CD14-positive monocyte (primary cell): ENCODE measurements at regions not wholly inside any gene's neighbourhood (a gene's known extent, or its start where the extent isn't known, plus 50 kb on each side); places are given as distances from the start of the nearest gene placed in this dataset.

Experiments used
- DNase-seq, 3 donors: peaks; one replicate each; pipeline ENCODE4 v3.0.0-alpha.2; 2011 to 2022
- H2AFZ ChIP-seq: 2 replicates; pipeline ENCODE4 v1.6.0; 2012; ENCODE audit warnings: mild to moderate bottlenecking, low read depth, low read length, inconsistent platforms; ENCODE audit not compliant: insufficient read depth, poor library complexity, severe bottlenecking
- H3K27ac ChIP-seq, 2 donors: 1 replicate in 1 of 2; 2 replicates in 1 of 2; pipeline ENCODE4 v1.5.1; 2012 to 2013; ENCODE audit warnings: low read length in 2 of 2, control low read depth in 1 of 2, inconsistent platforms in 1 of 2, low read depth in 1 of 2, mild to moderate bottlenecking in 1 of 2
- H3K27me3 ChIP-seq, 2 donors: one replicate each; pipeline versions ENCODE4 v1.6.0 to v1.6.1; 2011 to 2013; ENCODE audit warnings: low read length in 2 of 2; ENCODE audit not compliant: control insufficient read depth in 2 of 2, insufficient read depth in 2 of 2
- H3K36me3 ChIP-seq, 2 donors: replicated peaks in 1 of 2; 1 replicate in 1 of 2; 2 replicates in 1 of 2; pipeline versions ENCODE4 v1.5.1 to v1.6.1; 2012 to 2013; ENCODE audit warnings: low read length in 2 of 2, control low read depth in 1 of 2, inconsistent platforms in 1 of 2, mild to moderate bottlenecking in 1 of 2; ENCODE audit not compliant: insufficient read depth in 2 of 2, control insufficient read depth in 1 of 2
- H3K4me1 ChIP-seq, 2 donors: 1 replicate in 1 of 2; 2 replicates in 1 of 2; pipeline versions ENCODE4 v1.5.1 to v1.6.1; 2012 to 2013; ENCODE audit warnings: low read length in 2 of 2, control low read depth in 1 of 2, inconsistent platforms in 1 of 2, mild to moderate bottlenecking in 1 of 2, moderate library complexity in 1 of 2; ENCODE audit not compliant: insufficient read depth in 2 of 2, control insufficient read depth in 1 of 2
- H3K4me2 ChIP-seq: replicated peaks from 2 replicates; pipeline ENCODE3; 2012; ENCODE audit warnings: low read length, moderate library complexity, mild to moderate bottlenecking; ENCODE audit not compliant: poor library complexity, severe bottlenecking; ENCODE audit errors: extremely low read depth
- H3K4me3 ChIP-seq, 3 experiments: fragments of 200-600 bp in 1 of 3; sonication (generic) in 1 of 3; replicated peaks in 1 of 3; 1 replicate in 2 of 3; 2 replicates in 1 of 3; pipeline ENCODE4 v1.5.1; 2011 to 2013; ENCODE audit warnings: low read length in 3 of 3, mild to moderate bottlenecking in 3 of 3, control low read depth in 2 of 3, low read depth in 2 of 3, inconsistent platforms in 1 of 3, moderate library complexity in 1 of 3
- H3K79me2 ChIP-seq: 2 replicates; pipeline ENCODE4 v1.6.0; 2012; ENCODE audit warnings: mild to moderate bottlenecking, control low read depth, inconsistent platforms, low read length, moderate library complexity; ENCODE audit not compliant: insufficient read depth
- H3K9ac ChIP-seq: 2 replicates; pipeline ENCODE4 v1.6.0; 2017; ENCODE audit warnings: low read length, mild to moderate bottlenecking; ENCODE audit not compliant: insufficient read depth, poor library complexity, severe bottlenecking
- H3K9me3 ChIP-seq, 2 donors: replicated peaks in 1 of 2; 1 replicate in 1 of 2; 2 replicates in 1 of 2; pipeline versions ENCODE4 v1.5.1 to v1.6.1; 2012 to 2013; ENCODE audit warnings: low read length in 2 of 2, control low read depth in 1 of 2; ENCODE audit not compliant: control insufficient read depth in 1 of 2, insufficient read depth in 1 of 2
- H4K20me1 ChIP-seq: 2 replicates; pipeline ENCODE4 v1.6.0; 2012; ENCODE audit warnings: mild to moderate bottlenecking, low read length, control low read depth, moderate library complexity; ENCODE audit not compliant: insufficient read depth
- H3K27ac Mint-ChIP-seq, 7 donors: one replicate each; pipeline ENCODE4 v1.8.0; 2020; ENCODE audit warnings: mild to moderate bottlenecking in 7 of 7, mixed read lengths in 7 of 7, moderate library complexity in 6 of 7, inconsistent platforms in 2 of 7
- H3K27me3 Mint-ChIP-seq, 3 donors: one replicate each; pipeline ENCODE4 v1.8.0; 2021 to 2022; ENCODE audit warnings: low read depth in 3 of 3, mild to moderate bottlenecking in 3 of 3, mixed read lengths in 3 of 3, moderate library complexity in 3 of 3, inconsistent platforms in 1 of 3
- H3K36me3 Mint-ChIP-seq, 2 donors: one replicate each; pipeline ENCODE4 v1.8.0; 2020; ENCODE audit warnings: mixed read lengths in 2 of 2, inconsistent platforms in 1 of 2, mild to moderate bottlenecking in 1 of 2
- H3K4me1 Mint-ChIP-seq: one replicate; pipeline ENCODE4 v1.8.0; 2020; ENCODE audit warnings: mild to moderate bottlenecking, mixed read lengths
- H3K4me3 Mint-ChIP-seq, 2 donors: one replicate each; pipeline ENCODE4 v1.8.0; 2020; ENCODE audit warnings: mild to moderate bottlenecking in 2 of 2, mixed read lengths in 2 of 2, moderate library complexity in 1 of 2
- H3K9me3 Mint-ChIP-seq, 7 donors: one replicate each; pipeline ENCODE4 v1.8.0; 2020 to 2022; ENCODE audit warnings: mixed read lengths in 7 of 7, mild to moderate bottlenecking in 6 of 7, moderate library complexity in 6 of 7, inconsistent platforms in 2 of 7
- WGBS: methylation state at CpG from one replicate; pipeline ENCODE4 v1.1.5; 2013; ENCODE audit warnings: missing lambda C conversion rate; ENCODE audit not compliant: insufficient coverage; 5-methylcytosine and 5-hydroxymethylcytosine counted together
- intact Hi-C, 2 donors: fragments of 100-400 bp; cut with micrococcal nuclease; formaldehyde crosslinking; loops; one replicate each; pipeline versions ENCODE4 v1.15.0 to v1.15.1; 2023
- TF ChIP-seq, protein P1 (sequence below): fragments of 200-600 bp; IDR thresholded peaks from one replicate; pipeline ENCODE4 v1.8.0; 2022; ENCODE audit warnings: antibody characterized with exemption, mild to moderate bottlenecking

DNA sequence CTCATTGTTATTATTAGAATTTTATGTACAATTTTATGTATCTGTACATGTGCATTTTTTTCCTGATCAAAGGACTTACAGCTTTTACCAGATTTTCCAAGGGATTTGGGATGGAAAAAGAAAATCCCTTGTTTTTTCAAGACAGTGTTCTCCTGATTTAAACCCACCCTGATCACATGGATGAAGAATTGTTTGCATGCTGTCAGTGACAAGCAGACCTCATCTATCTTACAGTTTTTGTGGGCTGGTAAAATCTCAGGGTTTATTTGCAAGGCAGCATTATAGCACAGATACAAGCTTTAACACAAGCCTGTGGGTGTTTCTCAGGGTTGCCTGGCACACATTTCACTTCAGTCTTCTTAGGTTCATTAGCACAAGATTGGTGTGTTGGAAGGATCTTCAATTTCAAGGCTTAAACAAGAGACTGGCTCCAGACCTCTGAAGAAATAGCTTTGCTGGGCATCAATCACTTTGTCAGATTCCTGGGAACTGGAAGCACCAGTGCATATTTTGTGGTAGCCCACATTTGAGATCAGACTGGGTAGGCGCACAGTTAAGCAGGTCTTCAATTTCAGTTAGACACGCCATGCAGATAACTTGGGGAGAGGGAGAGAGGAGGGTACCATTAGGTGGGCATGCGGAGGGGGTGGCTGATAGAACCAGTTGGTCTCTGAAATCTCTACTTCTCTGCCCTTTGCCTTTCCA lies 118.0 kb downstream of the TBX5 start:
- Histone ChIP-seq H3K27ac (no peak overlapping the region), H3K36me3 (no peaks in the 10 kb centered on the region), H3K79me2 (no peaks in the 10 kb centered on the region), H3K4me3 (no peak overlapping the region), H3K4me1 (no peaks in the 10 kb centered on the region), H3K9ac (no peak overlapping the region), H3K9me3 (no peaks in the 10 kb centered on the region), H2AFZ (no peak overlapping the region), H4K20me1 (no peaks in the 10 kb centered on the region), H3K27me3 (no peaks in the 10 kb centered on the region), H3K4me2 (no peak overlapping the region)
- 20% methylated on average over 2 of the region's 3 CpGs for WGBS
- H3K36me3 Mint-ChIP-seq: no peaks in the 10 kb centered on the region
- H3K4me3 Mint-ChIP-seq: no peak overlapping the region
- H3K27me3 Mint-ChIP-seq: peaks cover 3 to 8% (median 5%) of the 10 kb centered on the region in 3 donors
- peaks cover 0 to 2% (median 0%) of the 10 kb centered on the region in 7 donors for H3K9me3 Mint-ChIP-seq
- no peak overlapping the region for H3K27ac Mint-ChIP-seq
- TF ChIP-seq, protein P1, sequence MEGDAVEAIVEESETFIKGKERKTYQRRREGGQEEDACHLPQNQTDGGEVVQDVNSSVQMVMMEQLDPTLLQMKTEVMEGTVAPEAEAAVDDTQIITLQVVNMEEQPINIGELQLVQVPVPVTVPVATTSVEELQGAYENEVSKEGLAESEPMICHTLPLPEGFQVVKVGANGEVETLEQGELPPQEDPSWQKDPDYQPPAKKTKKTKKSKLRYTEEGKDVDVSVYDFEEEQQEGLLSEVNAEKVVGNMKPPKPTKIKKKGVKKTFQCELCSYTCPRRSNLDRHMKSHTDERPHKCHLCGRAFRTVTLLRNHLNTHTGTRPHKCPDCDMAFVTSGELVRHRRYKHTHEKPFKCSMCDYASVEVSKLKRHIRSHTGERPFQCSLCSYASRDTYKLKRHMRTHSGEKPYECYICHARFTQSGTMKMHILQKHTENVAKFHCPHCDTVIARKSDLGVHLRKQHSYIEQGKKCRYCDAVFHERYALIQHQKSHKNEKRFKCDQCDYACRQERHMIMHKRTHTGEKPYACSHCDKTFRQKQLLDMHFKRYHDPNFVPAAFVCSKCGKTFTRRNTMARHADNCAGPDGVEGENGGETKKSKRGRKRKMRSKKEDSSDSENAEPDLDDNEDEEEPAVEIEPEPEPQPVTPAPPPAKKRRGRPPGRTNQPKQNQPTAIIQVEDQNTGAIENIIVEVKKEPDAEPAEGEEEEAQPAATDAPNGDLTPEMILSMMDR: no peak
- H3K4me1 Mint-ChIP-seq: no peaks in the 10 kb centered on the region
- DNase-seq: no peak
- intact Hi-C loops: no loop called here

DNA sequence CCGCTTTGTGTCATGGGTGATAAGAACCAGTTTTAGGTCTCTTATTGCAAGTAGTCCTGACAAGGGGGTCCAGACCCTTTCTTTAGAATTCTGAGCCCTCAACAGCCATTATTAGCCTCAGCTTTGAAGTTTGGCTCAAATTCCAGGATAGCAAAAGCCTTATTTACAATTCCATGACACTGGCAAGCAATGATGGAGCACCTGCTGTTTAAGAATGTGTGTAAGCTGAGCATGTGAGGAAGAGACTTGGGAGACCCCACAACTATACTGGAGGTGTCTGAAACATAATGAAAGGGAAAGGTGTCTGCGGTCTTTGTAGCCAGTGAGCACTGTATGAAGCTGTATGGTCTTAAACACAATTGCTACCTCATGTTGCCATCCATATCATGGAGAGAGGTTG lies 119.8 kb downstream of the TBX5 start:
- H3K9ac ChIP-seq: no peak overlapping the region
- H2AFZ ChIP-seq: no peak overlapping the region
- H3K36me3 Mint-ChIP-seq: no peaks in the 10 kb centered on the region
- no peaks in the 10 kb centered on the region for H3K4me1 Mint-ChIP-seq
- H3K27me3 Mint-ChIP-seq: peaks cover 3 to 6% (median 5%) of the 10 kb centered on the region in 3 donors
- H3K4me3 Mint-ChIP-seq: no peak overlapping the region
- H3K4me2 ChIP-seq: no peak overlapping the region
- H3K9me3 ChIP-seq: no peaks in the 10 kb centered on the region
- no peaks in the 10 kb centered on the region for H3K79me2 ChIP-seq
- no peaks in the 10 kb centered on the region for H4K20me1 ChIP-seq
- H3K4me3 ChIP-seq: no peak overlapping the region
- H3K27ac Mint-ChIP-seq: no peak overlapping the region
- H3K36me3 ChIP-seq: no peaks in the 10 kb centered on the region
- no peak overlapping the region for H3K27ac ChIP-seq
- H3K9me3 Mint-ChIP-seq: no peaks in the 10 kb centered on the region
- H3K4me1 ChIP-seq: no peaks in the 10 kb centered on the region
- WGBS: no CpG with 5 or more reads among the region's 2 CpGs
- intact Hi-C loops: no loop called here
- TF ChIP-seq, protein P1: no peak
- DNase-seq: no peak
- H3K27me3 ChIP-seq: no peaks in the 10 kb centered on the region
